HG03139 (cell line): ENCODE measurements at regions not wholly inside any gene's neighbourhood (a gene's known extent, or its start where the extent isn't known, plus 50 kb on each side); places are given as distances from the start of the nearest gene placed in this dataset.

Source experiments
- ATAC-seq: cut with Tn5 transposase; IDR thresholded peaks from one replicate; pipeline ENCODE4 v1.9.1; 2021; ENCODE audit not compliant: unreplicated experiment

- ATAC-seq, result no peak
Observed at GRCh38 chr13:105037110-105037509, 1498.4 kb downstream of the EFNB2 start.

DNA sequence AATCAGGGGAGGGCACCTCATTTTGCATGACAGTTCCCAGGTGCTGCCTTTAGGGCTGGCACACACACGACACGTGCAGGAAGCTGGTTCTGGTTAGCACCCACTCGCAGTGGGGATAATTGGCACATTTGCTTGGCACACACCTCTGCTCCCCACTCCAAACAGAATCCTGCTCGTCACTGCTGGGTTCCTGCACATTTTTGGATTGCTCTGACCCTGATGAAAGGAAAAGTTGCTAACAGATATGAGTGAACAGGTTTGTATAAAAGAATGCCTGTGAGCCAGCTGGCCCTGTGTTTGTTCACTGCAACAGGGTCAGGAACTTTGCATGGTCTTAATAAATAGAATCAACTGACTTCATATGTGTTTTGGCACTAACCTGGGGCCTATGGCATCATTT, 1500.4 kb downstream of the EFNB2 start:
- no peak for ATAC-seq

- no peak for ATAC-seq
Observed at GRCh38 chr13:105033999-105034398, 1501.5 kb downstream of the EFNB2 start.

- no peak for ATAC-seq
Observed at GRCh38 chr13:105031306-105031705, 1504.2 kb downstream of the EFNB2 start.

GRCh38 chr13:105030851-105031250, 1504.6 kb downstream of the EFNB2 start:
- ATAC-seq, result no peak

DNA sequence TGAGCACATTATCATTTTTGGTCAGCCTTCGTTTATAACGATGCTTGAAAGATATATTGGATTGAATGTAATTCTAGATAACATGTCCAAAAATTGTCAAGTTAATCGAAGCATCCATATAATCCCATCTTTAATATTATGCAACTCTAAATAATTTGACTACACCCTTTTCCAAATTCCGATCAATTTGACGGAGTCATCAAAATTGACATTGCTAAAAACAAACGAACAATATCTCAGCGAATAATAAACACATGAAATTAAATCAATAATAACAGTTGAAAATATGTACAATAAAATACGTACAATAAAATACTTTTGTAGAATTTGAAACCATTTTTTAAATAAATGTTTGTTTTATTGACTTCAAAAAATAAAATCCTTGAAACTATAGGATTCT, 1516.4 kb downstream of the EFNB2 start:
- ATAC-seq, result no peak

DNA sequence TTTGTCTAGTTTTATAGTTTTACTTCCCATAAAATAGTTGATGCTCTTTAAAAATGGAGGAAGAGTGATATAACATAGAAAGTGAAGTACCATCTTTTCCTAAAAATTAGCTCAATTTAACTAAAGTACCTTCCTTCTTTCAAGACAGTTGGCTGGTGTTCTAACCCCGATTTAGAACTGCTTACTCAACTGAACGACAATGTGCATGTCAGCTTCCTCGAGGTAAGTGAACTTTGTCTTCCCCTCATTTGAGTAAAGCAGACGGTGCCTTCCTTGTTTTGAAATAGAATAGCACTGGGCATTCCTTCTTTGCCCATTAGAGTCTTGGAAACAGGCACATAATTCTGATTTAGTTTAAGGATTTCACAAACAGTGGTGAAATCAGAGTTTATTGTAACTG, 1519.2 kb downstream of the EFNB2 start:
- no peak for ATAC-seq

GRCh38 chr13:105008604-105009003, 1526.9 kb downstream of the EFNB2 start:
- no peak for ATAC-seq

GRCh38 chr13:105007166-105007808, 1528.2 kb downstream of the EFNB2 start:
- ATAC-seq, result no peak

- no peak for ATAC-seq
Observed at GRCh38 chr13:104996022-104996421, 1539.4 kb downstream of the EFNB2 start.

- ATAC-seq, result no peak
Observed at GRCh38 chr13:104993708-104994107, 1541.8 kb downstream of the EFNB2 start.

GRCh38 chr13:104987621-104988020, 1547.8 kb downstream of the EFNB2 start:
- no peak for ATAC-seq

DNA sequence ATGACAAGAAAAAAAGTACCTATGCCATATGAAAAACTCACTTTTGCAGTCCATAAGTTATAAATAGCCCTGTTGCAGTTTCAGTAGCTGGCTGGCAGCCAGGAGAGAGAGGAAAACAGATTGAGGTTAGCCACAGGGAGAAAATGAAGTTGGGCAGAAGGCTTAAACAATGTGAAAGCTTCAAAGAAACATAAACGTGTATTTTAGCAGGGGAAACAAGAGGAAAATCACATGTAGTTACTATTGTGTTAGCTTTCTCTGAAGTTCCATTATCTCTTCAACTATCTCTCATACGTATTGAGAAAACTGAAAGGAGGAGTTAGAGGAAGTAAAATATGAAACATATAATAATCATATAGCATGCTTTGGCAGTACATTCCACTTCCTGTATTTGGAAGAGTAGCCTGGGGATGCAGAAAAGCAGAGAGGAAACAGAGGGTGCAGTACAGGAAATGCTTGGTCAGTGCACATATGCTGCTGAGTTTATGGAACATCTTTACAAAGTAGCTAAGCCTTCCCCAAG, 1551.1 kb downstream of the EFNB2 start:
- peak; percentile 73 for ATAC-seq

GRCh38 chr13:104983601-104984000, 1551.9 kb downstream of the EFNB2 start:
- no peak for ATAC-seq

DNA sequence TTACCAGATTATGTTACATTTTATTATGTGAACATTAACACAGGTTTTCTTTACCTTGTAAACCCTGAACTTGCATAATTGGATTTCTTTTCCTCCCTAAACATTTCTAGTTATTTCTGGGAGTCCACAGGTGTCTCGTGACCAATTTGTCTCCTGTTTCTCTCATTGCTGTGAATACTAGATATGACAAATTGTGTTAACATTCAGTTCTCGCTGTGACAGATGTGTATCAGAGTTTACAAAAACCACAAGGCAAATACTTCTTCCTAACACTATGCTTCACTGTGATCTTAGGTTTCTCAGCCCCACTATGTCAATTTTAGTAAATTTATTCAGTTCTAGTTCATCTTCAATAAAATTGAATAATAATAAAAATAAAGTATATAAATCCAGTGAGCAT, 1554.9 kb downstream of the EFNB2 start:
- no peak for ATAC-seq

GRCh38 chr13:104979281-104980030, 1556.0 kb downstream of the EFNB2 start:
- no peak for ATAC-seq

DNA sequence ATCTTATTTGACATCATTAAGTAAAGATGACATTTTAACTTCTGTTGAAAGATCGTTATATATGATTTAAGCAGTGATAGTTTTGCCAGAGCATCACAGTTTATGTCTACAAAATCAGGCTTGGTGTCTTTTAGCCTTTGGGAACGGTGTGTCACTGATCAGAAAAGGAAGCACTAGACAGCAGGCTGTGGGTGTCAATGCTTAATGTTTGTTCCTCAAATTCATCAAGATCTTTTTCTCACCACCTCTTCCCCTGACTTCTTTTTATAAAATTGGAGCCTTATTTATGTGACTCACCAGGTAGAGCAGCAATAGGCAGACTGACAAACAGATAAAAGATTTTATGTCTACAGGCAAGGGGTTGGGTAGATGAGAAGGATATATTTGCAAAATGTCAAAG, 1558.5 kb downstream of the EFNB2 start:
- no peak for ATAC-seq

- ATAC-seq, result no peak
Observed at GRCh38 chr13:104975272-104975671, 1560.2 kb downstream of the EFNB2 start.

DNA sequence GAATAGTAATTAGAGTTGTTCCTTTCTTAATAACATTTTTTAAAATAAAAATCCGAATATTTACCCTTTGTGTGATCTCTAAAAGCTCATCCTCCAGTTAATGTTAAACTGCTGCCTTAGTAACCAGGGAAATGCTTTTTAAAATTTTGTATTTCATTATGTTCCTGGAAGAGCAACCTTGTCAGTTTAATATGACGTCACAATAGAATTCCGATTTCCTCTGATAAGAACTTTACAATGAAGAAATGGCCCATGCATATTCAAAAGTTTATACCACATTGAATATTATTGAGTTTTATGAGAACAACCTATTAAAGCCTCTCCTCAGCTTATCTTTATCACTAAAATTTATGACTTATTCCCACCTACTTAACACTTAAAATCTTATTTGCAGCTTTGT, 1566.6 kb downstream of the EFNB2 start:
- ATAC-seq, result no peak

GRCh38 chr13:104967836-104968630, 1567.4 kb downstream of the EFNB2 start:
- ATAC-seq, result no peak

DNA sequence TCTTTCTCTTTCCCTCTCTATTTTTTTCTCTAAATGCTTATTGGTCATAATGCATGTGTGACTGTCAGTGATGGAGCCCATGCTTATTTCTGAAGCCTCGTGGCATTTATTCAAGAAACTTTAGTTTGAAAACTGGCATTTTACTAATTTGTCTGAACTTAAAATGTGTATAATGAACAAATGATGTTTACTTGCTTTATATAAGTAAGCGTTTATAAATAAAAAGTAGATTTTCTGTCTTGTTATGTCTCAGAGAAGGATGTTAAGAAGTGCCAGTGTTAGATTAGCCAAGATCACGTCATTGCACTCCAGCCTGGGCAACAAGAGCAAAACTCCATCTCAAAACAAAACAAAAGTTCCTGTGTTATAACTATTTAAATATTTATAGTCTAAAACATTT, 1568.1 kb downstream of the EFNB2 start:
- no peak for ATAC-seq

GRCh38 chr13:104962411-104962810, 1573.1 kb downstream of the EFNB2 start:
- ATAC-seq, result no peak
